ENCODE measurements at regions not wholly inside any gene's neighbourhood (a gene's known extent, or its start where the extent isn't known, plus 50 kb on each side); places are given as distances from the start of the nearest gene placed in this dataset.

- no peak for DNase-seq (ENCODE audit: low read depth)
Observed at GRCh38 chr4:156710365-156711192, 261.0 kb downstream of the PDGFC start.

GRCh38 chr4:156705311-156705710, 266.3 kb downstream of the PDGFC start:
- DNase-seq (ENCODE audit: low read depth): no peak

DNA sequence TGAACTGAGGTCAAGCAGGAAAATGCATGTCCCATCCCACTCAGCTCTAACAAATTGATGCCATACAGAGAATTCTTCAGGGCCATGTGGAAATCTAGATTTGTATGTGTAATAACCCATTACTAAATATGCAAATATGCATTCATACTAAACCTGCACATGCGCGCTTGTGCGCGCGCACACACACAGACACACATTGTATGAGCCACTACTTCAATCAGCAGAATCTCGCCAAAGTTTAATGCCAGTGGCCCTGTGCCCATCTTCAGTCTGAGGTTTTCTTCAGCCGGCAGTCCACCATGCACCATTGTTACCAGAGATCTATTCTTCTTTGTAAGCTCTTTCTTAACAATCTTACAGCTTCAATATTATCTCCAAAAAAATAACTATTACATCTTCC, 276.4 kb downstream of the PDGFC start:
- no peak for DNase-seq (ENCODE audit: low read depth)

- DNase-seq (ENCODE audit: low read depth): no peak
Observed at GRCh38 chr4:156694413-156694812, 277.2 kb downstream of the PDGFC start.

- no peak for DNase-seq (ENCODE audit: low read depth)
Observed at GRCh38 chr4:156693557-156693956, 278.0 kb downstream of the PDGFC start.

DNA sequence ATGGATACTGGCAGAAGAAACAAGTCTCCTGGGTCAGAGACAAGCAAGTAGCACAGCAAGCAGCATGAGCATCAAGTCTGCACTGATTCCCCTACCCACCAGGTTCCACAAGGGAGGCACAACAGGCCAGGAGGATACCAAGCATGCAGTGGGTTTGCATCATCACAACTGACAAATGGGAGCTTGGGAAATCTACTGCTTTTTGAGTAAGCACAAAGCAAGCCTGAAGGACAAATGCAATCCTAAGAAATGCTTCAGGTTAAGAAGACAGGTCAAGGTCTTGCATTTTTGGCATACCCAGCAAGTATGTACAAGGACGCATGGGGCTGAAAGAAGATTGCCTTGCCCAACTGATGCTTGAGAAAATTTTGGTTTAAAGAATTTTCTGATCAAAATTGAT, 279.6 kb downstream of the PDGFC start:
- no peak for DNase-seq (ENCODE audit: low read depth)

GRCh38 chr4:156690572-156690971, 281.0 kb downstream of the PDGFC start:
- no peak for DNase-seq (ENCODE audit: low read depth)

- no peak for DNase-seq (ENCODE audit: low read depth)
Observed at GRCh38 chr4:156686120-156686519, 285.5 kb downstream of the PDGFC start.

- DNase-seq (ENCODE audit: low read depth): no peak
Observed at GRCh38 chr4:156685308-156685707, 286.3 kb downstream of the PDGFC start.

DNA sequence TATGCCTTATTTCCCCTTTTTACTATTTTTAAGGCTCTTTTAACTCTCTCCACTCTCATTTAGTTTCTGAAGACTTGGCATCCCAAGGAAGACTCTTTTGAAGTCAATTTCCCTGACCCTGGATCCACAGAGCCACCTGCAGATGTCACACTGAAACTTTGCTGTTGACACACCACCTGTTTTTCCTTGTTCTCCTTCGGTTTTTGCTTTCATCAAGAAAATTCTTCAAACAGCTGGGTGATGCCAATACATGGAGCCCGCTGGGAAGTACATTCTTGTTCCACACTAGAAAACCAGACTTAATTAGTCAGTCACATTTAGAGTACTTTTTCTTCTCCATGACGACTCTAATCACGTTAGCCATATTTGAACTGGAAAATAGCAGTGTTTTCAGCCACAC, 293.9 kb downstream of the PDGFC start:
- no peak for DNase-seq (ENCODE audit: low read depth)

DNA sequence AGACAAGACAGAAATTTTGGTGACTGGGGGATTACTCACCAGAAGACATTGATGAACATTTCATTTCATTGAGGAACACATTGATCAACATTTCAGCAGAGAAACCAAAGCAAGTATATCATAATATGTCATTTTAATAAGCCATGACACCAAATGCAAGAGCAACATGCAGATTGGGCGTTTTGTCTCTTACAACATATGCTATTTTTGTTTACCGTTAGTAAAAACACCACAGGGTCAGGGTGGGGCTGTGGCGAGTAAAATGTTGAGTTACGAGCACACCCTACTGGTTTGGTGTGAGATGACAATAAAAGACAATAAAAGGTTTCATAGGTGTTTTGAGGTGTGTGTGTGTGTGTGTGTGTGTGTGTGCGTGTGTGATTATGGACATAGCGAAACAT, 294.5 kb downstream of the PDGFC start:
- no peak for DNase-seq (ENCODE audit: low read depth)

DNA sequence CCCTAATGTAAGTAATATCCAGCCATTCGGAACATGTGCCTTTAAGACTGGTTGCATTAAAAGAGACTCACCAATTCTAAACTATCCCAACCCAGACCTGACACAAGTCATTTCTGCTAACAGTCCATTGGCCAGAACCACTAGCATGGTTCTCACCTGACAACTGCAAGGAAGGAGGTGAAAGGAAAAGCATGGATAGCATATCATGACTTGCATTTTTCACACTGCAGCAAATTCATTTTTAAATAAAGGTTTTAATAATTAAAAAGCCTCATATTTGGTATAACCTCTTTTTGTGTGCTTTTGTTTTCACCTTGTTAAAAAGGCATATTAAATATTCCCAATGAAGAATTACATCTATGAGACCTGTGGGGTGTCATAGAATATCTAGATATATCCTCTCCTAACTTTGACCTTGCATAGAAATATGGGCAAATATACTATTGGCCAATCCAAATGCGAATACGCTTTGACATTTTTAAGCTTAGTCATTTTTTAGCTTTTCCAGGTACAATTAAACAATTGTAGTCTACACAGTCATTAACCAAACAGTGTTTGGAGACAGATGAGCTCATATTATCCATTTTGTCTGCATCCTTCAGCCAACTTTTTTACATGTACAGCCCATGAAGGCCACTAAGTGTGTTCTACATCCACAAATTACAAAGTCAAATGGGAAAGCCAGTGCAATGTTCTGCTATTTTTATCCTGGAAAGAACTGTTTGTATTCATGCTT, 295.3 kb downstream of the PDGFC start:
- no peak for DNase-seq (ENCODE audit: low read depth)

GRCh38 chr4:156673483-156673882, 298.1 kb downstream of the PDGFC start:
- no peak for DNase-seq (ENCODE audit: low read depth)

DNA sequence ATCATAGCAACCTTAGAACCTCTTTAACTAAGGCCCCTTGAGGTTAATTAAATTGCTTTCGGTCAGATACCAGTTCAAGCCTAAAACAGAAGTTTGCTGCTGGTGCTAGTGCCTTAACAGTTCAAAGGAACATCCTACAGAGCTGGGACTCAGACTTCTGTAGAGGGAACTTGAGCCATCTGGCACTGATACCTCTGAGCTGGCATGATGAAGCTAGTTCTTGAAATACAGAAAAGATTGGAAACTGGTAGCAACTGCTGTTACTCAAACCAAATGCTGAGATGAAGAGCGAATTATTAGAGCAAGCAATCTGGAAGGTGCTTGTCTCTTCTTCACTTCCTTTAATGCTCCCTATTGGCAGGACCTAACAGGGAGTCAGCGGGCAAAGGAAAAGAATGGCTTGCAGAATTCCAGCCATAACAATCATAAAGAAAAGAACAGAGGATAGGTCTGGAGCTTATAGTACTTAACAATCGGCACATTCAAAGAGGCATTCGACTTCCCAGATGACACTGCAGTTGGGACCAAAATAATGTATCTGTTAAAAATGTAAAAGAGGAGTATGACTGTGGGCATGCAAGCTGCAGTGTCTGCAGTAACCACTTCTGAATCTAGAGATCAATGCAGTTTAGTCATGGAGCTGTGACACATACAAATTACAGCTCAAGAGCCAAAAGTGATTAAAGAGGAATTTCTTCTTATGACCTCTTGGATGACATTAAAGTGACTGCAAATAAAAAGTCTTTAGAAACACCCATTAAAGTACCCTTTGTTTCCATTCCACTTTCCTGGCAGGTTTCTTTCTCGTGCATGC, 298.9 kb downstream of the PDGFC start:
- no peak for DNase-seq (ENCODE audit: low read depth)

GRCh38 chr4:156665780-156666366, 305.7 kb downstream of the PDGFC start:
- no peak for DNase-seq (ENCODE audit: low read depth)

DNA sequence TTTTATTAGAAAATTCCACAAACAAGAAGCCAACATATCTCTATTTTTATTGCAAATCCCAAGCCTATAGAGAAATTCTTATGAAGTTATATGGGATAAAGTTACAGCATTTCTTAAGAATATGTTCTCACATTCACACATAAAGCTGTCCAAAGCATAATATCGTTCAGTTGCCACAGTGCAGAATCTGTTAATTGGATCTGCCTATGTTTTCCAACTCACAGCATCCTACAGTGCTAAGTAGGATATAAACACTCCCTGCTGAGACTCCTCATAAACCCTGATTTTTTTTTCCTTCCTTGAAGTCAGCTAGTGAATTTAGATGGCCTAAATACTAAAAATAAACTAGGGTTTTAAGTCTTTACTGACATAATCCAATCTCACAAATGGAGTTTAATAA, 307.9 kb downstream of the PDGFC start:
- DNase-seq (ENCODE audit: low read depth): no peak

DNA sequence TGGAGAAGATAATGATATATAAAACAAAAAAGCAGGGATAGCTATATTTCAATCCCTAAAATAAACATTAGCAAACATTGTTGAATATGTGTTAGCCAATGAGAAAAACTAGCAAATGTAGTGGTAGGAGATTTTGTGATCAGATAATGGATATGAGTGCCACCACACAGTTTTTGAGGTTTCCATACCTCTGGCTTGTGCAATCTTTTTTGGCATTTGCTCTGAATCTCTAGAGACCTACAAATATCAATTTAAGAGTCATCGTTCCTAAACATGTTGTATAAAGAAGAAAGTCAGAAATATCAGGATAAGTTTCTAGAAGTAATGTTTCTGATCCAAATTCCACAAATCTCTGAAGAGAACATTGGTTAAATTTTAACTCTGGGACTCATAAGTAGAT, 308.7 kb downstream of the PDGFC start:
- DNase-seq (ENCODE audit: low read depth): no peak

- no peak for DNase-seq (ENCODE audit: low read depth)
Observed at GRCh38 chr4:156661555-156661954, 310.0 kb downstream of the PDGFC start.

DNA sequence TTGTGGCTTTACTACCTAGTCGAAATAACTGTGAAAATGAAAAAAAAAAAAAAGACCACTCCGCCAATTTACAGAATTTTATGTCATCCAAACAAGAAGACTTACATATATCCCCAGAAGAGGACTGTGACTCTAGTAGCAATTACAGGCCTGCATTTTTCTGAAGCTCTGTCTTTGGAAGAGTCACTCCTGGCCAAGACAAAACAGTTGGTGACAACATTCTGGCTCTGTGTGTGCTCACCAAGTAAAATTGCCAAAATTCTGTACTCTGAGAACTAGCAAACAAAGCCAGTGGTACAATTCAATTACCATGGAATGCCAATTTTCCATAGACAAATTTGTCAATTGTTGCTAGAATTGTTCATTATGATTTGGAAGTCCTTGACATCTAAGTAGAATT, 311.1 kb downstream of the PDGFC start:
- DNase-seq (ENCODE audit: low read depth): no peak

- DNase-seq (ENCODE audit: low read depth): no peak
Observed at GRCh38 chr4:156659983-156660382, 311.6 kb downstream of the PDGFC start.

DNA sequence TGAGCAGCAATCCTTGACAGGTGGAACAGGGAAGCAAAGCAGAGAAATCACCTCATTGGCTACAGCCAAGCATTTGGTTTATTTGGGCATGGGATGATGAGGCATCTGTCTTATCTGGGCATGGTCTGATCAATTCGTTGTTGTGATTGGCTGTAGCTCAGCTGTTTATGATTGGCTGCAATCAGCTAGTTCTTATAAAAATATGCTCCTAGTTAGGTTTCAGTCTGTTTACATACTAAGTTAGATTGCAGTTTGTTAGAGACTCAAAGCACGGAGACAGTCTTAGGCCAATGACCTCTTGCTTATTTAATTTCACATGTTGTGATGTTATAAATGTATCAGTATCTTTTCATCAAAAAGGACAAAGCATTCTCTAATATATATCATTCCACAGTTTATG, 312.0 kb downstream of the PDGFC start:
- DNase-seq (ENCODE audit: low read depth): no peak

DNA sequence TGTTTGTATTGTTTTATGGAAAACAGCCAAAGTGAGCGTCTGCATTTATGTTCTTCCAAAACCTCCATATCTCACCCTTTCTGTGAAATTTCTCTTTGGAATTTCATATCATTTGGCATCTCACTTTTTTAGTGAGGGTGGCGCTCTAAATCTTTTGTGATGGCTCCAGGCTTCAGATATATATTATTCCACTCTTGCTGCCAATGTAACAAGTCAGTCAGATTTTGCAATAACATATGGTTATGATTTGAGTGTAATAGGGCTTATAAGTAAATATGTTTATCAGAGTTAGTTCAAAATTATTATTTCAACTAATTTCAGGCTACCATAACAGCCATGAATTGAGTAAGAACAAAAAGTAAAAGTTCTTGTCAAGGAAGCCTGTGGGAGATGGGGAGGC, 314.7 kb downstream of the PDGFC start:
- no peak for DNase-seq (ENCODE audit: low read depth)
